ENCODE measurements at regions not wholly inside any gene's neighbourhood (a gene's known extent, or its start where the extent isn't known, plus 50 kb on each side); places are given as distances from the start of the nearest gene placed in this dataset.

DNA sequence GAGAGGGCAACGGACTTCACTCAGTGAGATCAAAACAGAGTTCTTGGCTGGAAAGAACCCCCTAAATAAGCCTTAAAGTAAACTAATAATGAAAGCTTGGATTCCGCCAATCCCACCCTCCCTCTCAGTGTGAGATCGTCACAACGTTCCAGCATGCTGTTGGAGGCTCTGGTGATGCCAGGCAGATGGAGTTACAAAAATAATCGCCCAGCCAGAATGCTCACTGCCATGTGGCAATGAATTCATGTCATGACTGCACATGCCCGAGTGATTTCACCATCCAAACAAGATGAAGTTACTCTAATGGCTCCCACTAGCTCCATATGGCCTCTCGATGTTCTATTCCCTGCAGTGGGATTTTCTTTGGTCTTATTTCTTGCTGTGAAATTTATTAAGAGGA is 248.0 kb downstream of the SPATA18 start:
- POLR2A ChIA-PET: no interaction called here
- TF ChIP-seq, protein P1, sequence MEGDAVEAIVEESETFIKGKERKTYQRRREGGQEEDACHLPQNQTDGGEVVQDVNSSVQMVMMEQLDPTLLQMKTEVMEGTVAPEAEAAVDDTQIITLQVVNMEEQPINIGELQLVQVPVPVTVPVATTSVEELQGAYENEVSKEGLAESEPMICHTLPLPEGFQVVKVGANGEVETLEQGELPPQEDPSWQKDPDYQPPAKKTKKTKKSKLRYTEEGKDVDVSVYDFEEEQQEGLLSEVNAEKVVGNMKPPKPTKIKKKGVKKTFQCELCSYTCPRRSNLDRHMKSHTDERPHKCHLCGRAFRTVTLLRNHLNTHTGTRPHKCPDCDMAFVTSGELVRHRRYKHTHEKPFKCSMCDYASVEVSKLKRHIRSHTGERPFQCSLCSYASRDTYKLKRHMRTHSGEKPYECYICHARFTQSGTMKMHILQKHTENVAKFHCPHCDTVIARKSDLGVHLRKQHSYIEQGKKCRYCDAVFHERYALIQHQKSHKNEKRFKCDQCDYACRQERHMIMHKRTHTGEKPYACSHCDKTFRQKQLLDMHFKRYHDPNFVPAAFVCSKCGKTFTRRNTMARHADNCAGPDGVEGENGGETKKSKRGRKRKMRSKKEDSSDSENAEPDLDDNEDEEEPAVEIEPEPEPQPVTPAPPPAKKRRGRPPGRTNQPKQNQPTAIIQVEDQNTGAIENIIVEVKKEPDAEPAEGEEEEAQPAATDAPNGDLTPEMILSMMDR (IDR thresholded peaks at IDR 0.05; ENCODE audit: insufficient read depth, low read length, missing control alignments): no peak
- no peak for DNase-seq (ENCODE audit: low read depth, low spot score)
- CTCF ChIA-PET: no interaction called here
- H3K4me3 ChIP-seq (ENCODE audit: low read depth, low read length): no peak overlapping the region

DNA sequence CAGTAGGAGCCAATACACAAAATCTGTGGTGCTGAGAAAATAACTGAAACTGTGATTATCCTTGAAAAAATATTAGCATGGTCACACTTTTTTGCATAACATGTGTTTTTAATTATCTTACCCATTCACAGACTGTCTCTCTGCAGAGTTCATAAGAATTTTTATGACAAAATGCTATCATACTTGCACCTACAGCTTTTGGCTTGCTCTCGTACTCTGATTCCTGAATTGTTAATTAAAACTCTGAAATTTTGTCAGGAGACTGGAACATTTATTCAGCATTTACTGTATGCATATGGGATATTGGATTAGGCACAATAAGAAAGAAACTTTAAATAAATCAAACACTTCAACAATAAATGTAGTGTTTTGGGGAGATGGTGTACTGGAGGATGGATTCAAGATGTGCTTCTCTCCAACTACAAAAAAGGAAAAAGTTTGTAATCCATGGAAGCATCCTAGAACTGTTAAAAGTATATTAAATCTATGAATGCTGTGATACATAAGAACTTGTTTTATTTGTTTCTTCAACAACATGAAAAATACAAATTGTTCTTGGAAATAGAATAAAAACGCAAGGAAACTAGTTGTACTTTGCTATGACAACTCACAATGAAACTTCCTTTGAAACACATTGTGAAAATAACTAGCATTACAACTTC is 260.5 kb downstream of the SPATA18 start:
- POLR2A ChIA-PET: no interaction called here
- H3K4me3 ChIP-seq (ENCODE audit: low read depth, low read length): no peak overlapping the region
- CTCF ChIA-PET: no interaction called here
- TF ChIP-seq, protein P1 (IDR thresholded peaks at IDR 0.05; ENCODE audit: insufficient read depth, low read length, missing control alignments): no peak
- no peak for DNase-seq (ENCODE audit: low read depth, low spot score)

DNA sequence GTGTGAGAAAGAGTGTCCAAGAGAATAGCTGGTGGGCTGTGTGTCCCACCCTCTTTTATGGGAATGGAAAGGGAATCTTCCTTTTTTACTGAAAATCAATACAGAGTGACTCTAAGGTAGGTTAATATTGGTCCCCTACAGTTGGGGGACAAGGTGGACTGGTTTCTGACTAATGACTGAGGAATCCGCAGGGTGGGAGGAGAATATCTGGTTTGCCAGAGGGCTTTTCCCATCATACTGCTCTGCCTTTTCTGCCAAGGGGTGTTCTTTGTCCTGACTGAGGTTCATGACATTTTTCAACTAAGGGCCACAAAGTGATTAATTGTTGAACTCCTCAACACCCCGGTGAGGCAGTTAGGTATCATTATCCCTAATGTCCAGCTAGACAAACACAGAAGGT is 261.6 kb downstream of the SPATA18 start:
- TF ChIP-seq, protein P1 (IDR thresholded peaks at IDR 0.05; ENCODE audit: insufficient read depth, low read length, missing control alignments): no peak
- ChIA-PET CTCF (no interaction called here), POLR2A (no interaction called here)
- DNase-seq (ENCODE audit: low read depth, low spot score): no peak
- no peak overlapping the region for H3K4me3 ChIP-seq (ENCODE audit: low read depth, low read length)

DNA sequence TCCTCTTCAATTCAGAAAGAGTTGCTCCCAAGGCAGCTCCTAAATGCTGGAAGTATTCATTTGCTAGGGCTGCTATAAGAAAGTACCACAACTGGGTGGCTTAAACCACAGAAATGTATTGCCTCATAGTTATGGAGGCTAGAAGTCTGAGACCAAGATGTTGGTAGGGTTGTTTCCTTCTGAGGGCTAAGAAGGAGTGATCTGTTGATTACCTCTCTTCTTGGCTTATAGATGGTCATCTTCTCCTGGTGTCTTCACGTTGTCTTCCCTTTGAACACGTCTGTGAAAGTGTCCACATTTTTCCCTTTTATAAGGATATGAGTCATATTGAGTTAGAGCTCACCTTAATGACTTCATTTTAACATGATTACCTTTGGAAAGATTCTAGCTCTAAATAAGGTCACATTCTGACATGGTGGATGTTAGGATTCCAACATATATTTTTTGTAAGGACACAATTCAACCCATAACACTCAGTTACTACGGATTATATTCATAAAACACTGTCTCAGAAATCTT is 266.3 kb downstream of the SPATA18 start:
- TF ChIP-seq, protein P1 (IDR thresholded peaks at IDR 0.05; ENCODE audit: insufficient read depth, low read length, missing control alignments): no peak
- ChIA-PET POLR2A (no interaction called here), CTCF (no interaction called here)
- H3K4me3 ChIP-seq (ENCODE audit: low read depth, low read length): no peak overlapping the region
- no peak for DNase-seq (ENCODE audit: low read depth, low spot score)

DNA sequence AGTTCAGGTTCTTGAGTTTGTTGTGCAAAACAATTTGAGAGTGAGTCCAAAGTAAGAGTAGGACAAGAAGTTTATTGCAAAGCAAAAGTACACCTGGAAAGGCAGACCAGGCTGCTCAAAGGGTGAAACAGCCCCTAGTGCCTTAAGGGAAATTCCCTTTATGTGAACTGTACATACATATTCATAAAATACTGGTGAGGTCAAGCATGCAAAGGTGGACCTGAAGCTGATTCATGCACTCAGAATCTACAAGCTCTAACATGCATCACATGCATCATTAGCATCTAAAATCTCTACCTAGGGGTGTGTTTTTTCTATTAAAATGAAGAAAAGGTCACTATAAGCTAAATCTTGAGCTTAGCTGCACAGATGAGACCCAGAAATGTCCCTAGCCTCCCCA is 266.9 kb downstream of the SPATA18 start:
- DNase-seq (ENCODE audit: low read depth, low spot score): no peak
- no peak overlapping the region for H3K4me3 ChIP-seq (ENCODE audit: low read depth, low read length)
- TF ChIP-seq, protein P1 (IDR thresholded peaks at IDR 0.05; ENCODE audit: insufficient read depth, low read length, missing control alignments): no peak
- CTCF ChIA-PET: no interaction called here
- POLR2A ChIA-PET: no interaction called here

DNA sequence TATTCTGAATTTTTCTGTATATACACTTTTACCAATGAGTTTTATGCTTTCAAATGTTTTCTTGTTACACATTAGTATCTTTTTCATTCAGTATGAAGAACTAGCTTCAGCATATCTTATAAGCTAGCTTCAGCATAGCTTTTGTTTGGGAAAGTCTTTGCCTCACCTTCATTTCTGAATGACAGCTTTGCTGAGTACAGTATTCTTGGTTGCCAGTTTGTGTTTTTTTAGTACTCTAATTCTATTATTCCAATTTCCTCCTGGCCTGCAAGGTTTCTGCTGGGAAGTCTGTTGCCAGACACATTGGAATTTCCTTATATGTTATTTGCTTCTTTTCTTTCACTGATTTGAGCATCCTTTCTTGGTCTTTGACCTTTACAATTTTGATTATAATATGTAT is 278.8 kb downstream of the SPATA18 start:
- CTCF ChIA-PET: no interaction called here
- DNase-seq (ENCODE audit: low read depth, low spot score): no peak
- TF ChIP-seq, protein P1 (IDR thresholded peaks at IDR 0.05; ENCODE audit: insufficient read depth, low read length, missing control alignments): no peak
- H3K4me3 ChIP-seq (ENCODE audit: low read depth, low read length): no peak overlapping the region
- POLR2A ChIA-PET: no interaction called here
